Umbilical cord (tissue), 1 donor: ENCODE measurements at regions not wholly inside any gene's neighbourhood (a gene's known extent, or its start where the extent isn't known, plus 50 kb on each side); places are given as distances from the start of the nearest gene placed in this dataset.

Source experiments
- DNase-seq: peaks from one replicate; pipeline ENCODE4 v3.0.0-alpha.2; 2015; ENCODE audit warnings: low spot score

GRCh38 chr10:32171204-32171603 lies 115.0 kb upstream of the KIF5B start:
- peak; percentile 14 for DNase-seq

- no peak for DNase-seq
These were observed 113.3 kb upstream of the KIF5B start for GRCh38 chr10:32169556-32169955.

GRCh38 chr10:32167450-32167849 lies 111.2 kb upstream of the KIF5B start:
- no peak for DNase-seq

- DNase-seq: no peak
These were observed 110.1 kb upstream of the KIF5B start for GRCh38 chr10:32166365-32166764.

- no peak for DNase-seq
These were observed 107.5 kb upstream of the KIF5B start for GRCh38 chr10:32163762-32164148.

- DNase-seq: no peak
These were observed 107.0 kb upstream of the KIF5B start for GRCh38 chr10:32163071-32163761.

GRCh38 chr10:32161586-32161985 lies 105.4 kb upstream of the KIF5B start:
- DNase-seq: no peak

- no peak for DNase-seq
These were observed 104.6 kb upstream of the KIF5B start for GRCh38 chr10:32160864-32161263.

GRCh38 chr10:32159264-32159663 lies 103.0 kb upstream of the KIF5B start:
- no peak for DNase-seq

- no peak for DNase-seq
These were observed 99.8 kb upstream of the KIF5B start for GRCh38 chr10:32156031-32156495.

GRCh38 chr10:32155075-32155516 lies 98.9 kb upstream of the KIF5B start:
- DNase-seq: no peak

GRCh38 chr10:32153931-32154330 lies 97.7 kb upstream of the KIF5B start:
- DNase-seq: no peak

GRCh38 chr10:32153252-32153651 lies 97.0 kb upstream of the KIF5B start:
- no peak for DNase-seq

- DNase-seq: no peak
These were observed 95.6 kb upstream of the KIF5B start for GRCh38 chr10:32151871-32152270.

- DNase-seq: no peak
These were observed 94.4 kb upstream of the KIF5B start for GRCh38 chr10:32150532-32151101.

- DNase-seq: peak; percentile 16
These were observed 93.2 kb upstream of the KIF5B start for GRCh38 chr10:32149252-32149955.

- DNase-seq: no peak
These were observed 92.6 kb upstream of the KIF5B start for GRCh38 chr10:32148864-32149251.

- no peak for DNase-seq
These were observed 91.5 kb upstream of the KIF5B start for GRCh38 chr10:32147730-32148129.

GRCh38 chr10:32146166-32146565 lies 89.9 kb upstream of the KIF5B start:
- DNase-seq: no peak

- DNase-seq: no peak
These were observed 88.8 kb upstream of the KIF5B start for GRCh38 chr10:32144817-32145688.

GRCh38 chr10:32143302-32143847 lies 87.2 kb upstream of the KIF5B start:
- DNase-seq: no peak

GRCh38 chr10:32142646-32143045 lies 86.4 kb upstream of the KIF5B start:
- no peak for DNase-seq
